Sigmoid colon (tissue), 6 donors: ENCODE measurements at regions not wholly inside any gene's neighbourhood (a gene's known extent, or its start where the extent isn't known, plus 50 kb on each side); places are given as distances from the start of the nearest gene placed in this dataset.

ENCODE experiments used
- DNase-seq: peaks from one replicate; pipeline ENCODE4 v3.0.0-alpha.2; 2019
- H3K27ac ChIP-seq, 4 donors: fragments of 200-600 bp; sonication (generic); one replicate each; pipeline ENCODE4 v1.5.1; 2016 to 2019; ENCODE audit warnings: mild to moderate bottlenecking in 1 of 4
- H3K27me3 ChIP-seq, 3 donors: fragments of 200-600 bp; sonication (generic); one replicate each; pipeline ENCODE4 v1.5.1; 2019; ENCODE audit warnings: mild to moderate bottlenecking in 1 of 3
- H3K36me3 ChIP-seq, 4 donors: fragments of 200-600 bp; sonication (generic); one replicate each; pipeline ENCODE4 v1.5.1; 2016 to 2019
- H3K4me1 ChIP-seq, 4 donors: fragments of 200-600 bp; sonication (generic); one replicate each; pipeline ENCODE4 v1.5.1; 2017 to 2019
- H3K4me3 ChIP-seq, 4 donors: fragments of 200-600 bp; sonication (generic); one replicate each; pipeline ENCODE4 v1.5.1; 2017 to 2019; ENCODE audit warnings: mild to moderate bottlenecking in 2 of 4, moderate library complexity in 1 of 4
- H3K9me3 ChIP-seq, 4 donors: fragments of 200-600 bp in 3 of 4; sonication (generic) in 3 of 4; one replicate each; pipeline versions ENCODE4 v1.5.1 to v1.6.1; 2013 to 2019
- EP300 ChIP-seq, 4 donors: sonication (generic); formaldehyde crosslinking; IDR thresholded peaks; one replicate each; pipeline ENCODE4 v1.6.1; 2017; ENCODE audit warnings: antibody characterized with exemption in 4 of 4
- POLR2A ChIP-seq, 2 donors: fragments of 450-650 bp; IDR thresholded peaks; one replicate each; pipeline ENCODE4 v1.6.1; 2016; ENCODE audit warnings: antibody characterized with exemption in 2 of 2, mild to moderate bottlenecking in 2 of 2, moderate library complexity in 2 of 2
- POLR2AphosphoS5 ChIP-seq, 4 donors: sonication (generic); formaldehyde crosslinking; IDR thresholded peaks; one replicate each; pipeline ENCODE4 v1.6.1; 2017; ENCODE audit warnings: antibody characterized with exemption in 4 of 4
- WGBS, 2 donors: extraction: QIAGEN DNeasy Blood & Tissue Kit; methylation state at CpG; one replicate each; pipeline ENCODE4 v1.1.7; 2013; 5-methylcytosine and 5-hydroxymethylcytosine counted together
- intact Hi-C: fragments of 100-400 bp; cut with DNase I; formaldehyde crosslinking; loops from one replicate; pipeline ENCODE4 v1.15.1; 2023
- TF ChIP-seq, protein P1 (sequence below), 4 experiments: fragments of 450-650 bp in 3 of 4; fragments of 200-600 bp in 1 of 4; IDR thresholded peaks; one replicate each; pipeline ENCODE4 v1.5.1; 2016 to 2019; ENCODE audit warnings: antibody characterized with exemption in 4 of 4, mild to moderate bottlenecking in 3 of 4, moderate library complexity in 2 of 4
- donor health status: healthy with polysubstance abuse.
- donor health status: healthy.

DNA sequence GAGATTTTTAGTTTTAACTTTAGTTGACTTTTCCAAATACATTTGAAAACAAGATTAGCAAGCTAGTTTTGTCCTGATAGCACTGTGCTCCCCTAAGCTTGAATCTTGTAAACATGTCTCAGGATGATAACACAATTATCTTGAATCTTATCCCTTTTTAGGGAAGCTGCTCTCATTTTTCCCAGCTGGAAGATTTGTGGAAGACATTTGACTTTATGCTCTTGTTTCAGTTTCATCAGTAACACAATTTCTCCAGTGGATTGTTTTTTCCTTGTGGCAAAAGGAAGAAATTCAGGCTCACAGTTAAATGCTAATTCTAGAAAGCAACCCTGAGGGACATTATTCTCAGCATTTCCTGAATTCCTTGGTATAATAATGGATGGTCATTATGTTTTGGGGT, 88.8 kb downstream of the CDC7 start:
- intact Hi-C loops, result no loop called here
- Histone ChIP-seq H3K4me3 (no peak overlapping the region), H3K36me3 (no peaks in the 10 kb centered on the region), H3K27me3 (no peaks in the 10 kb centered on the region), H3K27ac (peak overlapping the region in 1 of 4 donors; percentile 5), H3K9me3 (no peaks in the 10 kb centered on the region), H3K4me1 (peaks cover 0 to 47% (median 31%) of the 10 kb centered on the region in 4 donors)
- DNase-seq, result no peak
- TF ChIP-seq, protein P1, sequence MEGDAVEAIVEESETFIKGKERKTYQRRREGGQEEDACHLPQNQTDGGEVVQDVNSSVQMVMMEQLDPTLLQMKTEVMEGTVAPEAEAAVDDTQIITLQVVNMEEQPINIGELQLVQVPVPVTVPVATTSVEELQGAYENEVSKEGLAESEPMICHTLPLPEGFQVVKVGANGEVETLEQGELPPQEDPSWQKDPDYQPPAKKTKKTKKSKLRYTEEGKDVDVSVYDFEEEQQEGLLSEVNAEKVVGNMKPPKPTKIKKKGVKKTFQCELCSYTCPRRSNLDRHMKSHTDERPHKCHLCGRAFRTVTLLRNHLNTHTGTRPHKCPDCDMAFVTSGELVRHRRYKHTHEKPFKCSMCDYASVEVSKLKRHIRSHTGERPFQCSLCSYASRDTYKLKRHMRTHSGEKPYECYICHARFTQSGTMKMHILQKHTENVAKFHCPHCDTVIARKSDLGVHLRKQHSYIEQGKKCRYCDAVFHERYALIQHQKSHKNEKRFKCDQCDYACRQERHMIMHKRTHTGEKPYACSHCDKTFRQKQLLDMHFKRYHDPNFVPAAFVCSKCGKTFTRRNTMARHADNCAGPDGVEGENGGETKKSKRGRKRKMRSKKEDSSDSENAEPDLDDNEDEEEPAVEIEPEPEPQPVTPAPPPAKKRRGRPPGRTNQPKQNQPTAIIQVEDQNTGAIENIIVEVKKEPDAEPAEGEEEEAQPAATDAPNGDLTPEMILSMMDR (IDR thresholded peaks at IDR 0.05), result peak in 1 of 4 experiments; percentile 15
- no peak for TF ChIP-seq EP300 (IDR thresholded peaks at IDR 0.05)
- no peak for TF ChIP-seq POLR2AphosphoS5 (IDR thresholded peaks at IDR 0.05)
- no peak for TF ChIP-seq POLR2A (IDR thresholded peaks at IDR 0.05)

DNA sequence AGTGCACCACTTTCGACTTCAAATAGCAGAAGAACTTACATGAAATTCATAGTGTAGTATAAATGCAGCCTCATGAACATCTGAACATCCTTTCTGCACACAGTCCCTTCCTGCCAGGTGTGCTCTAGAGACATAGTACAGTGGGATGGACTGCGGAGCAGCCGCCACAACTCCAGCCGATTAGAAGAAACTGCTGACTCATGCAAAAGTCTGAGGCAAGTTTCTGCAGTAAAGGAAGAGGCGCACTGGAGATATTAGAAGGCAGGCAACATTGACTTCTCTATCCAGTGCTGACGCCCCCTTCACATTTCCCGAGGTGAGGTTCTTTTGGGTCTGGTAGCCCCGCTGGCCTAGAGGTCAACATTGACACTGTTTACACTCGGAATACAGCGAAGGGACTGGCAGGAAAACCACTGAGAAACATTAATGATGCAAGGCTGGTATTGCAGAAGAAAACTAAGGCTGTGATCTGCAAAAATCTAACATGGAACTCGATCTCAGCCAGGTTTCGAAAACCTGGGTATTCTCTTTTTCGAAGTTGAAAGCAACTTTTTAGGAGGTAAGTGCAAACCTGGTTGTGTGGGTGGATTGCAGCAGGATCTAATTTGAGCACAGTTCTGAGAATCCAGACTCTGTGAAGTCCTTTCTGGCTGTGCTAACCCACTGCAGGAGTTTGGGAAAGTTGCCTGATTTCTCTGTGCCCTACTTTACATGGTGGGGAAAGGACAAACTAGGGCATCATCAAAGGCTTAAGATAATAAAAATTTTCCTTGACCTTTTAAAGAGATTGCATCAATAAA, 90.7 kb downstream of the CDC7 start:
- intact Hi-C loops, result no loop called here
- no peaks in the 10 kb centered on the region for H3K9me3 ChIP-seq
- H3K27ac ChIP-seq, result peak overlapping the region in 2 of 4 donors; percentile 7 to 56
- H3K36me3 ChIP-seq, result no peaks in the 10 kb centered on the region
- TF ChIP-seq EP300 (IDR thresholded peaks at IDR 0.05), result no peak
- no peak for TF ChIP-seq POLR2A (IDR thresholded peaks at IDR 0.05)
- no peak for DNase-seq
- no peaks in the 10 kb centered on the region for H3K27me3 ChIP-seq
- 57 to 76% methylated on average over 13 of the region's 13 CpGs for WGBS, 2 donors
- H3K4me3 ChIP-seq, result no peak overlapping the region
- H3K4me1 ChIP-seq, result peaks cover 0 to 37% (median 22%) of the 10 kb centered on the region in 4 donors

DNA sequence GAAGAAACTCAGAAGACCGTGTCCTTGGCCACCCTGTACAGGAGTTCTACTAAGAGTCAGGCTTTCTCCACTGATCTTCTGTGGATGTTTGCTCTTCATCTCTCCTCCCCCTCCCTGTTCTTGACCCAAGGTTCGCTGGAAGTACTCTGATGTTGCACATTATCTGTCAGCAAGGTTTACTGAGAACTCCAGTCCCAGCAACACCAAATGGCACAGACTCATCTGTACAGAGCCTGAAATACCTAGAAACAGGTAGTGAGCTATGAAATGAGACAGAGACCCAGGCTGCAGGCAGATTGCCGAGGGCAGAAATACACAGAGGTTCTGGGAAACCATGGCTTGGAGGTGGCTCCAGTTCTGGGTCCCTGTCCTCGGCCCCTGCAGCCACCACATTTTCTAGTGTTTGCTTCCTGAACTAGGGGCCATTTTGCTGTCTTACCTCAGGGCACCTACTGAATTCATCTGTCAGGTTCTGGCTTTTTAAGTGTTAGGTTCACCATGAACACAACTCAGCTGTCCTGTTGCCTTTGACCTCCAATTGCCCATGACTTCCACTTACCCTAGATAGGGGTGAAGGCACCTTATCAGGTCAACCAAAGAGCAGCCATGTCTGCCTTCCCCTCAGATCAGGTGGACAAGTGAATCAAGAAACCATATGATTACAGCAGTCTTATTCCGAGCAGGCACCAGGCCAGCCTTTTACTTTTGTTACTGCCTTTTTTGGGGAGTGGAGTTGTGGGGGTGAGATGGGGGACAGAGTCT, 92.2 kb downstream of the CDC7 start:
- DNase-seq, result no peak
- H3K4me3 ChIP-seq, result no peak overlapping the region
- H3K4me1 ChIP-seq, result peaks cover 0 to 36% (median 22%) of the 10 kb centered on the region in 4 donors
- intact Hi-C loops, result no loop called here
- 85 to 95% methylated on average over 5 of the region's 5 CpGs for WGBS, 2 donors
- H3K27me3 ChIP-seq, result no peaks in the 10 kb centered on the region
- H3K27ac ChIP-seq, result peak overlapping the region in 1 of 4 donors; percentile 56
- TF ChIP-seq EP300 (IDR thresholded peaks at IDR 0.05), result no peak
- TF ChIP-seq POLR2A (IDR thresholded peaks at IDR 0.05), result no peak
- TF ChIP-seq, protein P1 (IDR thresholded peaks at IDR 0.05), result no peak
- no peak for TF ChIP-seq POLR2AphosphoS5 (IDR thresholded peaks at IDR 0.05)
- H3K9me3 ChIP-seq, result no peaks in the 10 kb centered on the region
- no peaks in the 10 kb centered on the region for H3K36me3 ChIP-seq

DNA sequence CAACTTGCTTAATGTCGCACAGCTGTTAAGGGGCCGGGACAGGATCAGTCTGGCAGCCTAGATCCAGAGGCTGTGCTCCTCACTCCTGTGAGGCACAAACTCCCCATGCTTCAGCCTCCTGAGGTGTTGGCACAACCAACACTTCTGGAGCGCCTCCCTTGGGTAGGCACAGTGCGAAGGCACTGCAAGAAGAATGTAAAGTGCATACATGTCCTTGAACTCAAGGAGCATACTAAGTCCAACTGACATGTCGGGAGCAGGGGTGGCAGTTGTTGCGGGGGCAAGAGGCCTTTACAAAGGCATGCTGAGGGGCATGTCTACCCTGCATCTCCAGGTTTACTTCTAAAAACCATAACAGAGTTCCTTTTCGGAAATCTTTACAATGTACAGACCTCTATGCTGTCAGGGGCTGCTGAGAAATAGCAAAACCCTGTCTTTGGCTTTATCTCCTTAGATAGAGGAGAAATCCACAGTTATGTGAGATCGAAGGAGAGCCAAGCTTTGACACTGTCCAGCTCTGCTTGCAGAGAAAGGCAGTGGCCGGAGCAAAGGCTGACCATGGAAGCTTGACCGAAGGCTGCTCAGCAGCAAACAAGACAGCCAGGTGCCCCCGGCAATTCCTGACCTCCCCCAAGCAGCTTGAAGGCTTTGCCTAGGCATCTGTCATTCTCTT, 93.9 kb downstream of the CDC7 start:
- Histone ChIP-seq H3K4me1 (peaks cover 0 to 34% (median 22%) of the 10 kb centered on the region in 4 donors), H3K36me3 (no peaks in the 10 kb centered on the region), H3K4me3 (no peak overlapping the region), H3K9me3 (no peaks in the 10 kb centered on the region), H3K27me3 (no peaks in the 10 kb centered on the region), H3K27ac (peak overlapping the region in 3 of 4 donors; percentile 11 to 60 (median 56))
- TF ChIP-seq, protein P1 (IDR thresholded peaks at IDR 0.05), result no peak
- DNase-seq, result no peak
- intact Hi-C loops, result no loop called here
- WGBS, 2 donors, result 93 to 97% methylated on average over 11 of the region's 11 CpGs

DNA sequence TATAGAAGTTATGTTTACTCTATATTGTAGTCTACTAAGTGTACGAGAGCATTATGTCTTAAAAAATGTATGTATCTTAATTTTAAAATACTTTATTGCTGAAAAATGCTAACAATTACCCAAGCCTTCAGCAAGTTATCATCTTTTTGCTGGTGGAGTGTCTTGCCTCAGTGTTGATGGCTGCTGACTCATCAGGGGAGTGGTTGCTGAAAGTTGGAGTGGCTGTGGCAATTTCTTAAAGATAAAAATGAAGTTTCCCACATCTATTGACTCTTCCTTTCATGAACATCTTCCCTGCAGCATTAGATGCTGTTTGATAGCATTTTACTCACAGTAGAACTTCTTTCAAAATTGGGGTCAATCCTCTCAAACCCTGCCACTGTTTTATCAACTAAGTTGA, 95.8 kb downstream of the CDC7 start:
- intact Hi-C loops, result no loop called here
- DNase-seq, result no peak
- whole genome bisulfite sequencing, 2 donors, result 85 to 96% methylated on average over 1 of the region's 1 CpG
- Histone ChIP-seq H3K4me1 (peaks cover 0 to 34% (median 20%) of the 10 kb centered on the region in 4 donors), H3K36me3 (no peaks in the 10 kb centered on the region), H3K27ac (no peak overlapping the region), H3K27me3 (no peaks in the 10 kb centered on the region), H3K9me3 (no peaks in the 10 kb centered on the region), H3K4me3 (no peak overlapping the region)
- TF ChIP-seq EP300 (IDR thresholded peaks at IDR 0.05) (no peak), POLR2A (IDR thresholded peaks at IDR 0.05) (no peak), POLR2AphosphoS5 (IDR thresholded peaks at IDR 0.05) (no peak)
